ENCODE measurements at regions not wholly inside any gene's neighbourhood (a gene's known extent, or its start where the extent isn't known, plus 50 kb on each side); places are given as distances from the start of the nearest gene placed in this dataset.
"Not testable (repeated sequence)": the region's sequence is repeated elsewhere in the genome, so short reads cannot be mapped to it uniquely, and the experiment has no call there.

DNA sequence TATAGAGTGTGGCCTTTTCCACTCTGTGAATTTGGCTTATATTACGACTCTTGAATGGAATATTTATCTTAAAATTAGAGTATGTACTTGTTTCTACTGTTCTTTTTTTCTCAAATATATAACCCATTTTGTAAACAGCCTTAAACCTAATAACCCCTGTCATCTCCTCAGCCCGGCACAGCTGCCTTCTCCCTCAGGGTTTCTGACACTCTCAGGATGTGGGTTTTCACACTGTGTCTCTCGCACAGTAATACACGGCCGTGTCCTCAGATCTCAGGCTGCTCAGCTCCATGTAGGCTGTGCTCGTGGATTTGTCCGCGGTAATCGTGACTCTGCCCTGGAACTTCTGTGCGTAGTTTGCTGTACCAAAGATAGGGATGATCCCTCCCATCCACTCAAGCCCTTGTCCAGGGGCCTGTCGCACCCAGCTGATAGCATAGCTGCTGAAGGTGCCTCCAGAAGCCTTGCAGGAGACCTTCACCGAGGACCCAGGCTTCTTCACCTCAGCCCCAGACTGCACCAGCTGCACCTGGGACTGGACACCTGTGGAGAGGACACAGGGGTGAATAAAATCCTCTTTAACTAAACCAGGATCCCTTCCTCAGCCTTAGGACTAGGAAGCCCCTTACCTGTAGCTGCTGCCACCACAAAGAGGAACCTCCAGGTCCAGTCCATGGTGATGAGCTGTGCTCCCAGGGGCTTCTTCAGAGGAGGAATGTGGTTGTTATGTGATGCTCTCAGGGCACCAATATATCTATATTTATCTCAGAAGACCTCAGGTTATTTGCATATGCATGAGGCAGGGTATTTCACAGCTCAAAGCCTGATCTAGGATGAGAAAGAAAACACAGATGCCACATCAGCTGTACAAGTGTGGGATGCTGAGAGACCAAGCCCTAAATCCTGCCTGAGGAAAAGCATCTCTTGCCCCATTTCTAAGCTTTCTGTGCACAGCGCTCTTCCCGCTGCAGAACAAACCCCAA lies 1188.4 kb downstream of the TMEM121 start:
- TF ChIP-seq ZC3H10, ZNF8, ISL1 (CRISPR knock-in tag; IDR thresholded peaks at IDR 0.05): not testable (repeated sequence)
- TF ChIP-seq, protein P1, sequence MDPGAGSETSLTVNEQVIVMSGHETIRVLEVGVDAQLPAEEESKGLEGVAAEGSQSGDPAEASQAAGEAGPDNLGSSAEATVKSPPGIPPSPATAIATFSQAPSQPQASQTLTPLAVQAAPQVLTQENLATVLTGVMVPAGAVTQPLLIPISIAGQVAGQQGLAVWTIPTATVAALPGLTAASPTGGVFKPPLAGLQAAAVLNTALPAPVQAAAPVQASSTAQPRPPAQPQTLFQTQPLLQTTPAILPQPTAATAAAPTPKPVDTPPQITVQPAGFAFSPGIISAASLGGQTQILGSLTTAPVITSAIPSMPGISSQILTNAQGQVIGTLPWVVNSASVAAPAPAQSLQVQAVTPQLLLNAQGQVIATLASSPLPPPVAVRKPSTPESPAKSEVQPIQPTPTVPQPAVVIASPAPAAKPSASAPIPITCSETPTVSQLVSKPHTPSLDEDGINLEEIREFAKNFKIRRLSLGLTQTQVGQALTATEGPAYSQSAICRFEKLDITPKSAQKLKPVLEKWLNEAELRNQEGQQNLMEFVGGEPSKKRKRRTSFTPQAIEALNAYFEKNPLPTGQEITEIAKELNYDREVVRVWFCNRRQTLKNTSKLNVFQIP (CRISPR knock-in tag; IDR thresholded peaks at IDR 0.05; ENCODE audit: borderline replicate concordance, low read depth) = not testable (repeated sequence)
